Peyer's patch (tissue), 4 donors: ENCODE measurements at regions not wholly inside any gene's neighbourhood (a gene's known extent, or its start where the extent isn't known, plus 50 kb on each side); places are given as distances from the start of the nearest gene placed in this dataset.

ENCODE experiments used
- DNase-seq, 3 donors: peaks; one replicate each; pipeline ENCODE4 v3.0.0-alpha.2; 2017 to 2019
- H3K27ac ChIP-seq, 4 donors: fragments of 200-600 bp; sonication (generic); one replicate each; pipeline ENCODE4 v1.5.1; 2016 to 2019
- H3K27me3 ChIP-seq, 2 donors: fragments of 200-600 bp; sonication (generic); one replicate each; pipeline ENCODE4 v1.5.1; 2019
- H3K36me3 ChIP-seq, 3 donors: fragments of 200-600 bp; sonication (generic); one replicate each; pipeline ENCODE4 v1.5.1; 2016 to 2019
- H3K4me1 ChIP-seq, 4 donors: fragments of 200-600 bp; sonication (generic); one replicate each; pipeline ENCODE4 v1.5.1; 2016 to 2019
- H3K4me3 ChIP-seq, 4 donors: fragments of 200-600 bp; sonication (generic); 1 replicate in 3 of 4; 2 replicates in 1 of 4; pipeline ENCODE4 v1.5.1; 2016 to 2019; ENCODE audit warnings: mild to moderate bottlenecking in 1 of 4
- H3K9me3 ChIP-seq, 4 donors: fragments of 200-600 bp; sonication (generic); one replicate each; pipeline ENCODE4 v1.5.1; 2016 to 2019; ENCODE audit warnings: mild to moderate bottlenecking in 1 of 4
- POLR2A ChIP-seq, 2 donors: fragments of 450-650 bp; IDR thresholded peaks; one replicate each; pipeline ENCODE4 v1.5.1; 2017; ENCODE audit warnings: antibody characterized with exemption in 2 of 2, mild to moderate bottlenecking in 2 of 2, moderate library complexity in 2 of 2
- TF ChIP-seq, protein P1 (sequence below), 6 experiments: fragments of 450-650 bp in 4 of 6; fragments of 200-600 bp in 2 of 6; sonication (generic) in 1 of 6; IDR thresholded peaks; one replicate each; pipeline ENCODE4 v1.5.1; 2017 to 2019; ENCODE audit warnings: antibody characterized with exemption in 6 of 6, mild to moderate bottlenecking in 3 of 6, moderate library complexity in 1 of 6

DNA sequence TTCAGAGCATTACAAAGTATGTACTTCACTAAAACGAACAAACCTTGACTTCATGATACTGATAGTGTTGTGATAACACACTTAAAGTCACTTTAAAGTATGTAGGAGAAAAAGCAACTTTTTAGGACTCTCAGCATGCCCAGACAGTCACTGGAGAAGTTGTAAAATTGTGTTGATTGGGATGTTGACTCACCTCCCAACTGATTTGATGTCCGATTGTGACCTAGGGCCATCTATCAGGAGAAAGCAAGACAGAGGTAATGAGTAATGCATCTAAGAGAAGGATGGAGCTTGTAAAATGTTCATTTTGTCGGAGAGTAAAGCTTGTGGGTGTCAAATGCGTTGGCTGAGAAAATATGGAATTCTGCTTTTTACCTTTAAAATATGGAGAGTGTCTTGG, 135.4 kb upstream of the SEMA3D start:
- H3K4me3 ChIP-seq = no peak overlapping the region
- DNase-seq = no peak
- H3K27me3 ChIP-seq = no peaks in the 10 kb centered on the region
- no peaks in the 10 kb centered on the region for H3K36me3 ChIP-seq
- no peak overlapping the region for H3K27ac ChIP-seq
- TF ChIP-seq POLR2A (IDR thresholded peaks at IDR 0.05) = no peak
- TF ChIP-seq, protein P1, sequence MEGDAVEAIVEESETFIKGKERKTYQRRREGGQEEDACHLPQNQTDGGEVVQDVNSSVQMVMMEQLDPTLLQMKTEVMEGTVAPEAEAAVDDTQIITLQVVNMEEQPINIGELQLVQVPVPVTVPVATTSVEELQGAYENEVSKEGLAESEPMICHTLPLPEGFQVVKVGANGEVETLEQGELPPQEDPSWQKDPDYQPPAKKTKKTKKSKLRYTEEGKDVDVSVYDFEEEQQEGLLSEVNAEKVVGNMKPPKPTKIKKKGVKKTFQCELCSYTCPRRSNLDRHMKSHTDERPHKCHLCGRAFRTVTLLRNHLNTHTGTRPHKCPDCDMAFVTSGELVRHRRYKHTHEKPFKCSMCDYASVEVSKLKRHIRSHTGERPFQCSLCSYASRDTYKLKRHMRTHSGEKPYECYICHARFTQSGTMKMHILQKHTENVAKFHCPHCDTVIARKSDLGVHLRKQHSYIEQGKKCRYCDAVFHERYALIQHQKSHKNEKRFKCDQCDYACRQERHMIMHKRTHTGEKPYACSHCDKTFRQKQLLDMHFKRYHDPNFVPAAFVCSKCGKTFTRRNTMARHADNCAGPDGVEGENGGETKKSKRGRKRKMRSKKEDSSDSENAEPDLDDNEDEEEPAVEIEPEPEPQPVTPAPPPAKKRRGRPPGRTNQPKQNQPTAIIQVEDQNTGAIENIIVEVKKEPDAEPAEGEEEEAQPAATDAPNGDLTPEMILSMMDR (IDR thresholded peaks at IDR 0.05) = no peak
- no peaks in the 10 kb centered on the region for H3K9me3 ChIP-seq
- H3K4me1 ChIP-seq = no peaks in the 10 kb centered on the region

DNA sequence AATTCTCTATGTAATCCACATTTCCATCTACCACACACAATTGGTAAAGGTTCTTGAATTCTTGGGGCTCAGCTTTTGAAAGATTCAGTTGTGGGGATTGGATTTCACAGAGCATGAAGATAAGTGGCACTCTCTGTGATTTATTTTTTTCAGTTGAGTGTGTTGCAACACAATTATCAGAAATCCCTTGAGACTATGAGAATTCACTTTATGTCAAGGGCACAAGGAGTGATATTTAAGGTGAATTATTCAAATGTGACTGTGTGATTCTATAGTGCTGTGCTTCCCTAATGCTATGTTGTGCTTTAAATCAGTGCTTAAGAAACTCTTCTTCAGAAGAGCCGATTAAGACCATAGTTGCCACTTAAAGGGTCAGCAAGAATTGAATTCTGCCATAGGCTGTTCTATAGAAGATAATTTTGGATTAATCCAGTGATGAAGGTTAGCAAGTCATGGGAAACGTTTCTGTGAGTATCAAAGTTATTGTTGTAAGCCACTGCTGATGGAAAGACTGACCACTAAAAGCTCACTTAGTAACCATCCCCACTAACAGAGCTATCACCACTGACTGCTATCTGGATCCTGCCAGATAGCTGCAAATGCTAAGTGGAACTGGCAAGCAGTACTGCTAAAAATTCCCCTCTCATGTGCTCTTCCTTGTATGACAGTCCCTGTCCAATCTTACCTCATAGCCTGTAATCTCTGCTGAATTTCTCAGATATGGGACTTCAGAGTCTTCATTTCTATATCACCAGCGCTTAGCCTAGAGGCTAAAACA, 134.0 kb upstream of the SEMA3D start:
- no peak for DNase-seq

DNA sequence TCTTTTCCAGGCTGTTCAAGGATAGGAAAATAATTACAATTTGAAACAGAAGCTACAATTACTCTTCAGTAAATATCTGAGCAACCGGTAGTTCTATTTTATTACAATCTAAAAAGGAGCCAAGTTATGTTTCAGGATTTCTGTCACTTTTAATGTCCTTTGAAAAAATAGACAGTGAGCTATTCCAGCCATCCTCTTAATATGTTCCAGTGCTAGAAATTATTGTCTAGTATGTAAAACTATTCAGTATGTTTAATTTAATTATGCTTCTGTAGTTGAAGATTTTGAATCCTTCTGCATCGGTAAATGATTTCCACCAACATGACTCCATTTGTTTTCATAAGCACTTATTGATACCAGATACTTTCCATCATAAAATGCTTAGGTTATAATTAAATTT, 129.6 kb upstream of the SEMA3D start:
- no peaks in the 10 kb centered on the region for H3K9me3 ChIP-seq
- H3K4me3 ChIP-seq = no peak overlapping the region
- DNase-seq = no peak
- no peak overlapping the region for H3K27ac ChIP-seq
- H3K36me3 ChIP-seq = no peaks in the 10 kb centered on the region
- no peaks in the 10 kb centered on the region for H3K4me1 ChIP-seq
- TF ChIP-seq POLR2A (IDR thresholded peaks at IDR 0.05) = no peak
- TF ChIP-seq, protein P1 (IDR thresholded peaks at IDR 0.05) = no peak
- H3K27me3 ChIP-seq = no peaks in the 10 kb centered on the region

More for the DNA sequence above, 134.0 kb upstream of the SEMA3D start:
- no peak for TF ChIP-seq POLR2A (IDR thresholded peaks at IDR 0.05)
- TF ChIP-seq, protein P1 (IDR thresholded peaks at IDR 0.05) = no peak
- Histone ChIP-seq H3K27me3 (no peaks in the 10 kb centered on the region), H3K9me3 (no peaks in the 10 kb centered on the region), H3K4me1 (no peaks in the 10 kb centered on the region), H3K36me3 (no peaks in the 10 kb centered on the region), H3K4me3 (no peak overlapping the region), H3K27ac (no peak overlapping the region)

DNA sequence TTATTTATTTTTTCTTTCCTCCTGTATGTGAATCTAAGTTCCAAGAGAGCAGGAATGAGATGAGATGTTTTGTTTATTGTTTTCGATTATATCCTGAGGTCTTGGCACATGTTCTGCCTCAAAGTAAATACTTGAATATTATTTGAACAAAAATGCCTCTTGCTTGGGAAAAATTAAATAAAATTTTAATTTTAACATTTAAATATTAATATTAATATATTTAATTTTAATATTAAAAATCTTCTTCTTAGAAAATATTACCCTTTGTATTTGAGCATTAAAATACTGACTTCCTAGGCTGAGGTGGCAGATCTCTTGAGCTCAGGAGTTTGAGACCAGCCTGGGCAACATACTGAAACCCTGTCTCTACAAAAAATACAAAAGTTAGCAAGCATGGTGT, 123.4 kb upstream of the SEMA3D start:
- Histone ChIP-seq H3K4me3 (no peak overlapping the region), H3K27me3 (no peaks in the 10 kb centered on the region), H3K27ac (no peak overlapping the region), H3K9me3 (no peaks in the 10 kb centered on the region), H3K36me3 (no peaks in the 10 kb centered on the region), H3K4me1 (no peaks in the 10 kb centered on the region)
- TF ChIP-seq POLR2A (IDR thresholded peaks at IDR 0.05) = no peak
- TF ChIP-seq, protein P1 (IDR thresholded peaks at IDR 0.05) = no peak
- no peak for DNase-seq

DNA sequence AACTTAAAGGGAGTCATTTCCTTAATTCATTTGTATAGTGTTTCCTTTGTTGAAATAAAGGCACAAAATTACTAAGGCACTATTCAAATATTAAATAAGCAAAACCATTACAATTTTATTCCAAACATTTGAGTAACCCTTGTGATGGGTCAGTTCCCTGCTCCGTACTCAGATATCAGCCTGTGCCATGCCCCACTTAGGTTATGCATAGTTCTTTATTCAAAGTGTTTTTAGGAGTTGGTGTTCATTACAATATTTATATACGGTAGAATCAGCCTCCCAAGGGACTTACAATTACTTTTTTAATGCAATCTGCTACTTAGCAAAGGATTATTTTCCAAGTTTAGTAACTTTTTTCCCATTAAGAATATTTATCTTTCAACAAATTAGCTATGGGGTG, 119.3 kb upstream of the SEMA3D start:
- no peak overlapping the region for H3K4me3 ChIP-seq
- no peak for DNase-seq
- no peak overlapping the region for H3K27ac ChIP-seq
- no peaks in the 10 kb centered on the region for H3K36me3 ChIP-seq
- H3K9me3 ChIP-seq = no peaks in the 10 kb centered on the region
- no peaks in the 10 kb centered on the region for H3K27me3 ChIP-seq
- no peaks in the 10 kb centered on the region for H3K4me1 ChIP-seq
- TF ChIP-seq POLR2A (IDR thresholded peaks at IDR 0.05) = no peak
- TF ChIP-seq, protein P1 (IDR thresholded peaks at IDR 0.05) = no peak
